ENCODE measurements at regions not wholly inside any gene's neighbourhood (a gene's known extent, or its start where the extent isn't known, plus 50 kb on each side); places are given as distances from the start of the nearest gene placed in this dataset.

GRCh38 chr12:77213319-77213718 lies 147.9 kb upstream of the E2F7 start:
- no peak overlapping the region for H3K4me3 ChIP-seq (ENCODE audit: control insufficient read depth, low read depth, low read length)
- DNase-seq (ENCODE audit: low read depth), result no peak
- TF ChIP-seq, protein P1, sequence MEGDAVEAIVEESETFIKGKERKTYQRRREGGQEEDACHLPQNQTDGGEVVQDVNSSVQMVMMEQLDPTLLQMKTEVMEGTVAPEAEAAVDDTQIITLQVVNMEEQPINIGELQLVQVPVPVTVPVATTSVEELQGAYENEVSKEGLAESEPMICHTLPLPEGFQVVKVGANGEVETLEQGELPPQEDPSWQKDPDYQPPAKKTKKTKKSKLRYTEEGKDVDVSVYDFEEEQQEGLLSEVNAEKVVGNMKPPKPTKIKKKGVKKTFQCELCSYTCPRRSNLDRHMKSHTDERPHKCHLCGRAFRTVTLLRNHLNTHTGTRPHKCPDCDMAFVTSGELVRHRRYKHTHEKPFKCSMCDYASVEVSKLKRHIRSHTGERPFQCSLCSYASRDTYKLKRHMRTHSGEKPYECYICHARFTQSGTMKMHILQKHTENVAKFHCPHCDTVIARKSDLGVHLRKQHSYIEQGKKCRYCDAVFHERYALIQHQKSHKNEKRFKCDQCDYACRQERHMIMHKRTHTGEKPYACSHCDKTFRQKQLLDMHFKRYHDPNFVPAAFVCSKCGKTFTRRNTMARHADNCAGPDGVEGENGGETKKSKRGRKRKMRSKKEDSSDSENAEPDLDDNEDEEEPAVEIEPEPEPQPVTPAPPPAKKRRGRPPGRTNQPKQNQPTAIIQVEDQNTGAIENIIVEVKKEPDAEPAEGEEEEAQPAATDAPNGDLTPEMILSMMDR (conservative IDR thresholded peaks at IDR 0.05; ENCODE audit: control insufficient read depth, insufficient read depth, low read depth, low read length), result no peak

GRCh38 chr12:77210724-77211123 lies 145.4 kb upstream of the E2F7 start:
- no peak for DNase-seq (ENCODE audit: low read depth)
- H3K4me3 ChIP-seq (ENCODE audit: control insufficient read depth, low read depth, low read length), result no peak overlapping the region
- TF ChIP-seq, protein P1 (conservative IDR thresholded peaks at IDR 0.05; ENCODE audit: control insufficient read depth, insufficient read depth, low read depth, low read length), result no peak

- peak; percentile 17 for DNase-seq (ENCODE audit: low read depth)
- TF ChIP-seq, protein P1 (conservative IDR thresholded peaks at IDR 0.05; ENCODE audit: control insufficient read depth, insufficient read depth, low read depth, low read length), result peak; percentile 23
These were observed 138.7 kb upstream of the E2F7 start for GRCh38 chr12:77204083-77204482.

GRCh38 chr12:77202457-77203060 lies 137.2 kb upstream of the E2F7 start:
- H3K4me3 ChIP-seq (ENCODE audit: control insufficient read depth, low read depth, low read length), result no peak overlapping the region
- TF ChIP-seq, protein P1 (conservative IDR thresholded peaks at IDR 0.05; ENCODE audit: control insufficient read depth, insufficient read depth, low read depth, low read length), result no peak
- DNase-seq (ENCODE audit: low read depth), result no peak

More at GRCh38 chr12:77204083-77204482, 138.7 kb upstream of the E2F7 start:
- no peak overlapping the region for H3K4me3 ChIP-seq (ENCODE audit: control insufficient read depth, low read depth, low read length)

GRCh38 chr12:77189901-77190416 lies 124.6 kb upstream of the E2F7 start:
- no peak overlapping the region for H3K4me3 ChIP-seq (ENCODE audit: control insufficient read depth, low read depth, low read length)
- TF ChIP-seq, protein P1 (conservative IDR thresholded peaks at IDR 0.05; ENCODE audit: control insufficient read depth, insufficient read depth, low read depth, low read length), result no peak
- DNase-seq (ENCODE audit: low read depth), result peak; percentile 94

DNA sequence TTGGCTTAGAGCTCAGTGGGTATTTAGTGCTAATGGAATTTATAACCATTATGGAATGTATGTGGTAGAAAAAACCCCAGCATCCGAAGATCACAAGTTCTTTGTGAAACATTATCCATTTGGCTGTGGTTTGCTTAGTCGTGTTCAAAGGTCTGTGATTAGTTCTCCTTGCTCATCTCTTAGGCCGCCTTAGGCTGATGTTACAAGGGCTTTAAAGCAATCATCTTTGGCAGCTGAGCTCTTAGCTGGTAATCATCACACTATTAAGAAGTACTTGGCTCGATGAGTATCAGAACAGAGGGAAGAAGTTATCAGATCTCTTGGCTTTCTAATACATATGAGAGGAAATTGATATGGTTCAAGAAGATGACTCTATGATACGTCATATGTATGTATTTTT lies 124.1 kb upstream of the E2F7 start:
- DNase-seq (ENCODE audit: low read depth), result peak; percentile 90
- H3K4me3 ChIP-seq (ENCODE audit: control insufficient read depth, low read depth, low read length), result no peak overlapping the region
- TF ChIP-seq, protein P1 (conservative IDR thresholded peaks at IDR 0.05; ENCODE audit: control insufficient read depth, insufficient read depth, low read depth, low read length), result no peak
